GM19468 (cell line): ENCODE measurements at regions not wholly inside any gene's neighbourhood (a gene's known extent, or its start where the extent isn't known, plus 50 kb on each side); places are given as distances from the start of the nearest gene placed in this dataset.
"Not testable (repeated sequence)": the region's sequence is repeated elsewhere in the genome, so short reads cannot be mapped to it uniquely, and the experiment has no call there.

Experiments used
- ATAC-seq: cut with Tn5 transposase; IDR thresholded peaks from one replicate; pipeline ENCODE4 v1.9.1; 2021; ENCODE audit warnings: mild to moderate bottlenecking, moderate library complexity, moderate number of reproducible peaks; ENCODE audit not compliant: unreplicated experiment; ENCODE audit errors: extremely low read depth

DNA sequence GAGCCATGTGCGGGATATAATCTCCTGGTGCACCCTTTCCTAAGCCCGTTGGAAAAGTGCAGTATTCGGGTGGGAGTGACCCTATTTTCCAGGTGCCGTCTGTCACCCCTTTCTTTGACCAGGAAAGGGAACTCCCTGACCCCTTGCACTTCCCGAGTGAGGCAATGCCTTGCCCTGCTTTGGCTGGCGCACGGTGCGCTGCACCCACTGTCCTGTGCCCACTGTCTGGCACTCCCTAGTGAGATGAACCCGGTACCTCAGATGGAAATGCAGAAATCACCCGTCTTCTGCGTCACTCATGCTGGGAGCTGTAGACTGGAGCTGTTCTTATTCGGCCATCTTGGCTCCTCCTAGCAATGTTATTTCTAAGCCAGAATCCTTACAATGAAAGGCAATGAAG is 121.1 kb downstream of the TAF11L14 start:
- not testable (repeated sequence) for ATAC-seq

GRCh38 chr5:17761326-17761725 is 127.1 kb downstream of the TAF11L14 start:
- no peak for ATAC-seq

DNA sequence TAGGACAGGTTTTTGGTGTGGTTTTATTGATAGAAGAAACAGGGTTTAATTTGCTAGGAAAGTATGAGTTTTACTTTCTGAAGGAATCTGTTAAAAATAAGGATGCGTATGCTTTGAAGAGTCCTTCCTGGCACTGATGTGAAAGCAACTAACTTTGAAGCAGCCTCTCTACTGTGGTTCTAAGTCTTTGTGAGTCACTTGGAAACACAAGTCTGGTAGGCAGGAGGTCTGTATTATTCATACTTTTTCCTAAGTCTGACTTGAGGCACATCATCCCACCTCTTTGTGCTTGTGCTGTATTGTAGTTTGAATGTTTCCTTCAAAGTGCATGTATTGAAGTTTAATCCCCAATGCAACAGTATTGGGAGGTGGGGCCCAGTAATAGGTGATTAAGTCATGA is 129.0 kb downstream of the TAF11L14 start:
- ATAC-seq = no peak

DNA sequence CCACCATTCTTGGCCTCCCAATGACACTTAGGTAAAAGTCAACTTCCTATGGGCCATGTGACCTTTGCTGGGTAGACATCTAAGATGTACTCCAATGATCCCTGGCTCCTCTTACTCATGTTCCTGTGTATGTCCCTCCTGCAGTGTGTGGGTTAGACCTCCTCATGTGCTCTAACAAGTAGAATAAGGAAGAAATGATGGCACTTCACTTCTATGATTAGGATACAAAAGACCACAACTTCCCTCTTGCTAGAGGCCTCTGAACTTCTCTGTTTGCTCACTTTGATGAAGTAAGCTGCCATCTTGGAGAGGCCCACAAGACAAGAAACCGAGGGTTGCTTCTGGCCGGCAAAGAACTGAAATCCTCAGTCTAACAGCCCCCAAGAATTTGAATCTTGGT is 131.8 kb downstream of the TAF11L14 start:
- ATAC-seq = no peak

DNA sequence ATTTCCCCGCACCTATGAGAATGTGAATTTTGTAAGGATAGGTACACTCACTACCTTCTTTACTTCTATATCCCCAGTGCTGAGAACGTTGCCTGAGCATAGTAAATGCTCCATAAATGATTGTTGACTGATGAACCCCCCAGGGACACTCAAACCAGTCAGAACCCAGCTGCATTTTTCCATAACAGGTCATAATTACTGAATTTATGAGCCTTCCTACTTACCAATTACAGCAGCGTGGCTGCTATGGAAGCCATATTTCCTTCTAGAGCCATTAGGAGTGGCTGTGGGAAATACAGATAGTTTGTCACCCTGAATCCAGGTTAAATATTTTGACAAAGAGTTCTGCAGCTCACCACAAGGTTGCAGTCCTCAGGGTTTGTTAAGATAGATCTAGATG is 135.0 kb downstream of the TAF11L14 start:
- ATAC-seq = no peak

- ATAC-seq = no peak
These were observed 138.0 kb downstream of the TAF11L14 start for GRCh38 chr5:17772232-17772631.

DNA sequence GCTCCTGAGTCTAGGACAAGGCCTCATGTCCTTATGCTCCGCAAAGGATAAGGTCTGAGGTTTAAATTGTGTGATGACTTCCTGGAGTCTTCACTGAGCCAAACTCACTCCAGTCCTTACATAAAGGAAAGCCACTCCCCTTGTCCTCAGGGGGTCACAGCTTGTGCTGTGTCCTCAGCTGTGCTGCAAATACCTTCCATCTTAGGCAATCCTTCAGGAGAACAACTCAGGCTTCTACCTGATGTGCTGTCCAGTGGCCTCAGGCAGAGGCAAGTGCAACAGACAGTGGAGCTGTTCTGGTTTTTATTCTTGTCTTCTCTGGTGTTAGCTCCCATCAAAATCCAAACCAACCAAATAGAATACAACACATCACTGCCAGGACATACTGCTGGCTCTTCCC is 151.5 kb downstream of the TAF11L14 start:
- ATAC-seq = no peak

DNA sequence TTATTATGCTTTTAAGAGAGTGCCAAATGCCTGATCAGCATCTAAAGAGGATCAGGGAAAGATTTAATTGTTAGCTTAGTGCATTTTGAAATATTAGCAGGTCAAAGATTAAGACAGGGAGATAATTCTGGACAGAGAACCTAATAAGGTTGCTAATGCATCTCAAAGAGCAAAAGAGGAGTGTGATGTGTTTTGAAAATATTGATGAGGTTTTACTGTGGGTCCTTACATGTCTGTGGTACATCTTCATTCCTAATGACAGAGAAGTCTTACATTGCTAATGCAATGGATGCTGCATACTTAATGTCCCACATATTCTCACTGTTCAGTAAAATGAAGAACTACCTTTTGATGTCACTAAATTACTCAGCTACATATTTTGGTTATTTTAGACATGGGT is 154.1 kb downstream of the TAF11L14 start:
- ATAC-seq = no peak

GRCh38 chr5:17794201-17794600 is 159.9 kb downstream of the TAF11L14 start:
- ATAC-seq = no peak

DNA sequence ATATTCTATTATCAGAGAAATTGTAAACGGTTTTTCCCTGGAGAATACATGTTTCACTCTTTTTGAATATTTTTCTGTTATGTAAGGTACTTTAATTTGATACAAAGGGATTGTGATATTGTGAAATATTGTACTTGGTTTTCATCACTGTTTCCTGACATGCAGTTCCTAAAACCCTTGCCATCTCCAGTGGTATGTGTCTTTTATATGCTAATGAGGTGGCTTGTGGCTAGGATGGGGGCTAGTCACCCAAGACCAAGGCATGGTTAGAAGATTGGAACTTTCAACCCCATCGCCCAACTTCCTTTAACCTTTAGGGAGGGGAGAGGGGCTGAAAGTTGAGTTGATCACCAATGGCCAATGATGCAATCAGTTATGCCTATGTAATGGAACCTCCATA is 160.6 kb downstream of the TAF11L14 start:
- ATAC-seq = no peak

DNA sequence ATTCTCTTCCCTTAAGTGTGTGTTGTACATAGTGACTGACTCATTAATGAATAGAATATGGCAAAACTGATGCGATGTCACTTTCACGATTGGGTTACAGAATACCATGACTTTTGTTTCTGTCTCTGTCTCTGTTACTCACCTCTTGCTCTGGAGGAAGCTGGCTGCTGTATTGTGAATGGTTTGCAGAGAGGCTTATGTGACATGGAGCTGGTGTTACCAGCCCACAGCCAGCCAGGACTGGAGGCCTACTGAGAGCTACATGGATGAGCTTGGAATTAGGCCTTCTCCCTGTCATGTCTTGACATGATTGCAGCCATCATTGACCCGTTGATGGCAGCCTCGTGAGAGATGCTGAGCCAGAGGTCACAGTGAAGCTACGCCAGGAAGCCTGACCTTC is 161.9 kb downstream of the TAF11L14 start:
- no peak for ATAC-seq

DNA sequence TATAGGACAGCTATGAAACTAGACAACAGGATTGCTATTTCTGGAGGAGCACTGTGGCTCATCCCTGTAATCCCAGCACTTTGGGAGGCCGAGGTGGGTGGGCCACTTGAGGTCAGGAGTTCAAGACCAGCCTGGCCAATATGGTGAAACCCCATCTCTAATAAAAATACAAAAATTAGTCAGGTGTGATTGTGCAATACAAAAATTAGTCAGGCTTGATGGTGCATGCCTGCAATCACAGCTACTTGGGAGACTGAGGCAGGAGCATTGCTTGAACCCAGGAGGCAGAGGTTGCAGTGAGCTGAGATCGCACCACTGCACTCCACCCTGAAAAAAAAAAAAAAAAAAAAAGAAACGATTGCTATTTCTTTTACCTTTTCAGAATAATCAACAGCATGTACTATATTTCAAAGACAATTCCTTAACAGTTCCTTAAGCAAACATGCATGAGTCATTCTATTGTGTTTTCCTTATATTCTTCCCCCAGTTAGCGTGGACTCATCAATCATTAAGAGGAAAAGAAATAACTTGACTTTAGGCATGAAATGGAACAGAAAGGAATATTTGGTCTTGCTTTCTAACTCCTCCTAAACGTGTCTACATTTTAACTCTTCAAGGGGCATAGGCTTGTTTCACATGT is 162.6 kb downstream of the TAF11L14 start:
- no peak for ATAC-seq

- no peak for ATAC-seq
These were observed 165.3 kb downstream of the TAF11L14 start for GRCh38 chr5:17799521-17799920.

GRCh38 chr5:17801595-17801994 is 167.3 kb downstream of the TAF11L14 start:
- no peak for ATAC-seq

DNA sequence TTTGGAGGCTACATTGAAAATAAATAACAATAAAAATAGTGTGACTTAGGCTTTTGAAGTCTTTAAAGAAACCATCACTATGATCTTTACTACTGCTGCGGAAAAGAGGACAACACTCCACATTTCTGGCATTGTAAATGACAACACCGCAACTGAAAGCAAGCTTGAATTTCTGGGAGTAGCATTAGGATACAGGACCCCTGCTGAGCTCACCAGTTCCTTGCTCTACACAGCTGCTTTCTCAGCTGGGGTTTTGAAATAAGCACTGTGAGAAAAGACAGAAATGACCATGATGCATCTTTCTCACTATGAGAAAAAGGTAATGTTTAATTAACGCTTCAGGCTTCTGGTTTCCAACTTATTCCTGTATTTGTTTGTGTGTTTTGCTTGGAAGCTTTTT is 168.0 kb downstream of the TAF11L14 start:
- ATAC-seq = no peak

GRCh38 chr5:17803971-17804370 is 169.7 kb downstream of the TAF11L14 start:
- ATAC-seq = no peak

GRCh38 chr5:17805227-17805825 is 171.1 kb downstream of the TAF11L14 start:
- no peak for ATAC-seq

DNA sequence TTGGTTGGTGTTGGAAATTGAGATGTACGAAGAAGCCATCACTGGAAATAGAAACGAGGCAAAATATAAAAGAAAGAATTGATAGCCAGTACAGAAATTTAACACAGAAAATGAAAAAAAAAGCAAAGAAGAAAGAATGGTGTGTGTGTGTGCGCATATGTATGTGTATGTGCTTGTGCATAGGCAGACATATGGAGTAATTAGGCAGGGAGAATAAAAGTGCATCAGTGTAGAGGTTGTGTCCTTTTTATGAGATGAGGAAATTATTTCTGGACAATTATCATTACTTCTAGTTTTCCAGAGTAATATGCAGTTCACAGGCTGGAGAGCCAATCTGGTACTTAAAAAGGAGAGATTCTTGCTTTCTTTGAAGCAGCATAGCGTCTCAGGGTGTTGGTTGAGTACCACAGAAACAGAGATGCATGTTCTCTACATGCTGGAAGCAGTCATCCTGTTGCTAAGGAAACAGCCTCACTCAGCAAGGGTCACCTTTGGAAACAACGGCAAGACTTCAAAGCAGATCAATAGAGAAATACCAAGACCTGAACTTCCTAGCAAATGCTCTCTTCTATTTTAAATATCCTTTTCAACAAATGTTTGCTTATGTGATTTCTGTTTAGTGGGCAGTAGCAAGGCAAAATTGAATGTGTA is 172.7 kb downstream of the TAF11L14 start:
- ATAC-seq = no peak

DNA sequence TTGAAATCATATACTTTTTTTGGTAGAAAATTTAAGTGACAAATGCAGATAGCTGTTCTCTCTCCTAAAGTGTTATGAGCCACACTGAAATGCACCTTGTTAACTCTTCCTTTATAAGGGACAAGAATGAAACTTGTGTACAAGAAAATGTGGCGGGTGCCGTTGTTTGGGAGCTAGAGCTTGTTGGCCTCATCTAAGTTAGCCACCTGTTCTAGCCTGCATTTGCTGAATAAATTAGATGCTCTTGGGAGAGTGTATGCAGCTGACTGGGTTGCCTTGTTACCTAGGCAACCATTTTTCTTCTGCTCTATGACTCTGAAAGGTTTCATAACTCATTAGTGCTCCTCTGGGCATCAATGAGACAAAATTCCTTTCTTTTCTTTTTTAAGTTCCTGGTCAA is 174.3 kb downstream of the TAF11L14 start:
- ATAC-seq = no peak

DNA sequence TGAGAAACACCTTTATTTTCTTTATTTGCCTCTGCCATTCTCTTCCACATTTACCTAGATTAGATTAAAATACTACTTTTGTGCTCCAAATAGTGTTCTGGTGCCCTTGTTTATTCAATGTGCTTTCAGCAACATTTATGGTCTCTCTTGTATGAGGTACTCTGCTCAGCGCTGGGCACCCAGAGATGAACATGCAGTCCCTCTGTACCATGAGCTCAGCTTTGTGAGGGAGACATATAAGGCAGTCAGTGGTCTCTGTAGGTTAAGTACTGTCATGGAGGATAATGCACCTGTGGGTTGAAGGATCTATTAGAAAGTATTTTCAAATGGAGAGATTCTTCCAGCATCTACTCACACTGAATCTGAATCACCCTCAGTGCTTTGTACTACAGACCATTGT is 176.5 kb downstream of the TAF11L14 start:
- ATAC-seq = no peak

GRCh38 chr5:17813214-17813613 is 179.0 kb downstream of the TAF11L14 start:
- ATAC-seq = no peak

DNA sequence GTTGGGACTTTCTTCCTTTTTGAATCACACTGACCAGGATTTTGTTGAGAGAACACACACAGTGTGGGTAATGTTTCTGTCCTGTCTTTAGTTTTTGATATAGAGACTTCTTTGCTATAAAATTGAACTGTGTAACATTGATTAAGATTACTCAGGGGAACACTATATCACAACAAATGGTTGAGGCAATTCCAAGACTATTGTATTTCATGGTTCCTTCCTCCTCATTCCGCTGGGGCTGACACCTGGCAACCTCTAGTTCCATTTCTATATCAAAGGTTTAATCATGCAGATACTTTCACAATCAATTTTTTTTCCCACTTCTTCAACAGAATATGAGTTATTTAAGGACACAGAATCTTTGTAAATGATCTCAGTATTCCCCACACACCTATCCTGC is 182.2 kb downstream of the TAF11L14 start:
- ATAC-seq = no peak
